ENCODE measurements at regions not wholly inside any gene's neighbourhood (a gene's known extent, or its start where the extent isn't known, plus 50 kb on each side); places are given as distances from the start of the nearest gene placed in this dataset.
"Not testable (repeated sequence)": the region's sequence is repeated elsewhere in the genome, so short reads cannot be mapped to it uniquely, and the experiment has no call there.

GRCh38 chr4:91984466-91984865, 319.3 kb upstream of the GRID2 start:
- Mint-ChIP-seq H3K27ac (no peak overlapping the region), H3K36me3 (no peaks in the 10 kb centered on the region), H3K27me3 (no peaks in the 10 kb centered on the region), H3K9me3 (ENCODE audit: low read depth) (peaks cover 2% of the 10 kb centered on the region), H3K4me1 (no peaks in the 10 kb centered on the region), H3K4me3 (no peak overlapping the region)
- ATAC-seq: no peak
- CTCF ChIA-PET: no interaction called here
- DNase-seq: no peak

GRCh38 chr4:91989914-91990313, 313.9 kb upstream of the GRID2 start:
- ATAC-seq: no peak
- no peaks in the 10 kb centered on the region for H3K4me1 Mint-ChIP-seq
- no peak overlapping the region for H3K27ac Mint-ChIP-seq
- no peaks in the 10 kb centered on the region for H3K9me3 Mint-ChIP-seq (ENCODE audit: low read depth)
- no peaks in the 10 kb centered on the region for H3K36me3 Mint-ChIP-seq
- CTCF ChIA-PET: no interaction called here
- no peak overlapping the region for H3K4me3 Mint-ChIP-seq
- no peaks in the 10 kb centered on the region for H3K27me3 Mint-ChIP-seq
- DNase-seq: no peak

- H3K27ac Mint-ChIP-seq: no peak overlapping the region
- no peaks in the 10 kb centered on the region for H3K36me3 Mint-ChIP-seq
- H3K4me1 Mint-ChIP-seq: no peaks in the 10 kb centered on the region
- no peak overlapping the region for H3K4me3 Mint-ChIP-seq
- no peaks in the 10 kb centered on the region for H3K9me3 Mint-ChIP-seq (ENCODE audit: low read depth)
- CTCF ChIA-PET: no interaction called here
- DNase-seq: no peak
- no peaks in the 10 kb centered on the region for H3K27me3 Mint-ChIP-seq
- ATAC-seq: no peak
Observed at GRCh38 chr4:91990726-91991125, 313.0 kb upstream of the GRID2 start.

GRCh38 chr4:91997045-91997444, 306.7 kb upstream of the GRID2 start:
- Mint-ChIP-seq H3K36me3 (no peaks in the 10 kb centered on the region), H3K4me3 (no peak overlapping the region), H3K4me1 (no peaks in the 10 kb centered on the region), H3K9me3 (ENCODE audit: low read depth) (peaks cover 6% of the 10 kb centered on the region), H3K27me3 (no peaks in the 10 kb centered on the region), H3K27ac (no peak overlapping the region)
- DNase-seq: no peak
- no peak for ATAC-seq
- CTCF ChIA-PET: no interaction called here

- H3K9me3 Mint-ChIP-seq (ENCODE audit: low read depth): peaks cover 4% of the 10 kb centered on the region
- ATAC-seq: no peak
- CTCF ChIA-PET: no interaction called here
Observed at GRCh38 chr4:92012899-92013867, 290.6 kb upstream of the GRID2 start.

GRCh38 chr4:92014067-92014466, 289.7 kb upstream of the GRID2 start:
- ATAC-seq: no peak
- H3K27ac Mint-ChIP-seq: no peak overlapping the region
- H3K36me3 Mint-ChIP-seq: no peaks in the 10 kb centered on the region
- H3K4me1 Mint-ChIP-seq: no peaks in the 10 kb centered on the region
- H3K9me3 Mint-ChIP-seq (ENCODE audit: low read depth): peaks cover 4% of the 10 kb centered on the region
- CTCF ChIA-PET: no interaction called here
- no peaks in the 10 kb centered on the region for H3K27me3 Mint-ChIP-seq
- no peak overlapping the region for H3K4me3 Mint-ChIP-seq
- DNase-seq: no peak

More at GRCh38 chr4:92012899-92013867, 290.6 kb upstream of the GRID2 start:
- no peak for DNase-seq
- Mint-ChIP-seq H3K4me1 (no peaks in the 10 kb centered on the region), H3K36me3 (no peaks in the 10 kb centered on the region), H3K4me3 (no peak overlapping the region), H3K27ac (no peak overlapping the region), H3K27me3 (no peaks in the 10 kb centered on the region)

- CTCF ChIA-PET: interaction anchor here (0.6 kb wide), 1 partner anchor 428 kb away, joined by 3 read pairs; no protein-coding TSS in a partner anchor
- no peak for ATAC-seq
- no peaks in the 10 kb centered on the region for H3K27me3 Mint-ChIP-seq
- DNase-seq: no peak
- H3K27ac Mint-ChIP-seq: no peak overlapping the region
- H3K4me1 Mint-ChIP-seq: no peaks in the 10 kb centered on the region
- H3K4me3 Mint-ChIP-seq: no peak overlapping the region
- H3K36me3 Mint-ChIP-seq: no peaks in the 10 kb centered on the region
- H3K9me3 Mint-ChIP-seq (ENCODE audit: low read depth): no peaks in the 10 kb centered on the region
Observed at GRCh38 chr4:92021203-92021602, 282.6 kb upstream of the GRID2 start.

- H3K27ac Mint-ChIP-seq: no peak overlapping the region
- no peak overlapping the region for H3K4me3 Mint-ChIP-seq
- no peaks in the 10 kb centered on the region for H3K27me3 Mint-ChIP-seq
- H3K4me1 Mint-ChIP-seq: no peaks in the 10 kb centered on the region
- CTCF ChIA-PET: no interaction called here
- no peak for ATAC-seq
- no peaks in the 10 kb centered on the region for H3K36me3 Mint-ChIP-seq
- no peak for DNase-seq
- no peaks in the 10 kb centered on the region for H3K9me3 Mint-ChIP-seq (ENCODE audit: low read depth)
Observed at GRCh38 chr4:92021788-92022187, 282.0 kb upstream of the GRID2 start.

GRCh38 chr4:92028830-92029229, 274.9 kb upstream of the GRID2 start:
- DNase-seq; H3K36me3 Mint-ChIP-seq; H3K4me3 Mint-ChIP-seq; H3K9me3 Mint-ChIP-seq (ENCODE audit: low read depth); H3K27ac Mint-ChIP-seq; CTCF ChIA-PET; ATAC-seq; H3K27me3 Mint-ChIP-seq; H3K4me1 Mint-ChIP-seq: not testable (repeated sequence)

GRCh38 chr4:92031825-92032224, 271.9 kb upstream of the GRID2 start:
- H3K4me1 Mint-ChIP-seq: no peaks in the 10 kb centered on the region
- no peaks in the 10 kb centered on the region for H3K27me3 Mint-ChIP-seq
- no peak overlapping the region for H3K27ac Mint-ChIP-seq
- no peaks in the 10 kb centered on the region for H3K36me3 Mint-ChIP-seq
- CTCF ChIA-PET: no interaction called here
- DNase-seq (no peak), ATAC-seq (no peak)
- H3K9me3 Mint-ChIP-seq (ENCODE audit: low read depth): peaks cover 2% of the 10 kb centered on the region
- no peak overlapping the region for H3K4me3 Mint-ChIP-seq

- CTCF ChIA-PET: no interaction called here
- H3K4me1 Mint-ChIP-seq: no peaks in the 10 kb centered on the region
- ATAC-seq (no peak), DNase-seq (no peak)
- H3K27me3 Mint-ChIP-seq: no peaks in the 10 kb centered on the region
- no peak overlapping the region for H3K27ac Mint-ChIP-seq
- H3K4me3 Mint-ChIP-seq: no peak overlapping the region
- H3K36me3 Mint-ChIP-seq: no peaks in the 10 kb centered on the region
- H3K9me3 Mint-ChIP-seq (ENCODE audit: low read depth): peaks cover 2% of the 10 kb centered on the region
Observed at GRCh38 chr4:92035666-92036065, 268.1 kb upstream of the GRID2 start.

- no peaks in the 10 kb centered on the region for H3K36me3 Mint-ChIP-seq
- peaks cover 7% of the 10 kb centered on the region for H3K9me3 Mint-ChIP-seq (ENCODE audit: low read depth)
- CTCF ChIA-PET: no interaction called here
- H3K27ac Mint-ChIP-seq: no peak overlapping the region
- DNase-seq: no peak
- no peaks in the 10 kb centered on the region for H3K4me1 Mint-ChIP-seq
- no peak for ATAC-seq
- no peaks in the 10 kb centered on the region for H3K27me3 Mint-ChIP-seq
- no peak overlapping the region for H3K4me3 Mint-ChIP-seq
Observed at GRCh38 chr4:92045718-92046117, 258.0 kb upstream of the GRID2 start.

GRCh38 chr4:92047209-92047875, 256.4 kb upstream of the GRID2 start:
- peaks cover 12% of the 10 kb centered on the region for H3K9me3 Mint-ChIP-seq (ENCODE audit: low read depth)
- H3K27ac Mint-ChIP-seq: no peak overlapping the region
- no peaks in the 10 kb centered on the region for H3K4me1 Mint-ChIP-seq
- DNase-seq (no peak), ATAC-seq (no peak)
- no peaks in the 10 kb centered on the region for H3K27me3 Mint-ChIP-seq
- H3K4me3 Mint-ChIP-seq: no peak overlapping the region
- CTCF ChIA-PET: no interaction called here
- no peaks in the 10 kb centered on the region for H3K36me3 Mint-ChIP-seq

- H3K36me3 Mint-ChIP-seq: no peaks in the 10 kb centered on the region
- H3K4me3 Mint-ChIP-seq: no peak overlapping the region
- peaks cover 11% of the 10 kb centered on the region for H3K9me3 Mint-ChIP-seq (ENCODE audit: low read depth)
- CTCF ChIA-PET: no interaction called here
- no peak for ATAC-seq
- H3K4me1 Mint-ChIP-seq: no peaks in the 10 kb centered on the region
- DNase-seq: no peak
- H3K27me3 Mint-ChIP-seq: no peaks in the 10 kb centered on the region
- H3K27ac Mint-ChIP-seq: no peak overlapping the region
Observed at GRCh38 chr4:92050875-92051274, 252.9 kb upstream of the GRID2 start.

Measured in activated CD8-positive, alpha-beta memory T cell treated with anti-CD3 and anti-CD28 coated beads, Interleukin-2, amount 10 ng/mL, durations not matched to agents 7 days and 5 days (primary cell).